Mesenchymal stem cell (in vitro differentiated cells and primary cell): ENCODE measurements at regions not wholly inside any gene's neighbourhood (a gene's known extent, or its start where the extent isn't known, plus 50 kb on each side); places are given as distances from the start of the nearest gene placed in this dataset.

Experiments used
- DNase-seq: peaks from one replicate; pipeline ENCODE4 v3.0.0-alpha.2; 2013
- H2AFZ ChIP-seq: one replicate; pipeline ENCODE4 v1.6.1; 2013; ENCODE audit warnings: low read depth, mild to moderate bottlenecking, control low read depth, inconsistent platforms, low read length, moderate library complexity
- H2AK5ac ChIP-seq: 2 replicates; pipeline ENCODE4 v1.6.1; 2013; ENCODE audit warnings: low read length, moderate library complexity, mild to moderate bottlenecking, inconsistent platforms; ENCODE audit not compliant: severe bottlenecking
- H2BK120ac ChIP-seq: one replicate; pipeline ENCODE4 v1.6.1; 2013; ENCODE audit warnings: low read depth, mild to moderate bottlenecking, inconsistent platforms, low read length, moderate library complexity
- H2BK12ac ChIP-seq, 2 experiments: one replicate each; pipeline ENCODE4 v1.6.1; 2013; ENCODE audit warnings: inconsistent platforms in 2 of 2, low read length in 2 of 2, mild to moderate bottlenecking in 2 of 2, moderate library complexity in 2 of 2, control low read depth in 1 of 2
- H2BK15ac ChIP-seq: one replicate; pipeline ENCODE4 v1.6.1; 2013; ENCODE audit warnings: mild to moderate bottlenecking, low read depth, inconsistent platforms; ENCODE audit not compliant: poor library complexity, severe bottlenecking
- H2BK5ac ChIP-seq: 2 replicates; pipeline ENCODE4 v1.6.1; 2013; ENCODE audit warnings: low read depth, mild to moderate bottlenecking, low read length, control low read depth, inconsistent platforms; ENCODE audit not compliant: poor library complexity, severe bottlenecking
- H3K14ac ChIP-seq, 2 experiments: one replicate each; pipeline ENCODE4 v1.6.1; 2013; ENCODE audit warnings: inconsistent platforms in 2 of 2, low read length in 2 of 2, control low read depth in 1 of 2, mild to moderate bottlenecking in 1 of 2, moderate library complexity in 1 of 2
- H3K18ac ChIP-seq, 2 experiments: one replicate each; pipeline ENCODE4 v1.6.1; 2013; ENCODE audit warnings: inconsistent platforms in 2 of 2, low read length in 2 of 2, control low read depth in 1 of 2, low read depth in 1 of 2, mild to moderate bottlenecking in 1 of 2
- H3K23ac ChIP-seq, 2 experiments: one replicate each; pipeline ENCODE4 v1.6.1; 2013; ENCODE audit warnings: inconsistent platforms in 2 of 2, low read length in 2 of 2, mild to moderate bottlenecking in 2 of 2, moderate library complexity in 2 of 2, control low read depth in 1 of 2
- H3K27ac ChIP-seq: 2 replicates; pipeline ENCODE4 v1.5.1; 2013; ENCODE audit warnings: mild to moderate bottlenecking, moderate library complexity, low read length, control low read depth, inconsistent platforms; ENCODE audit not compliant: poor library complexity, severe bottlenecking
- H3K27me3 ChIP-seq, 2 experiments: 2 replicates each; pipeline versions ENCODE4 v1.6.1 to v1.7.0; 2013; ENCODE audit warnings: low read length in 2 of 2, mild to moderate bottlenecking in 2 of 2, moderate library complexity in 2 of 2, control low read depth in 1 of 2, inconsistent platforms in 1 of 2; ENCODE audit not compliant: control insufficient read depth in 1 of 2, insufficient read depth in 1 of 2
- H3K36me3 ChIP-seq, 2 experiments: 2 replicates each; pipeline versions ENCODE4 v1.6.1 to v1.7.0; 2013; ENCODE audit warnings: low read length in 2 of 2, control low read depth in 1 of 2, inconsistent platforms in 1 of 2, low read depth in 1 of 2, mild to moderate bottlenecking in 1 of 2; ENCODE audit not compliant: insufficient read depth in 2 of 2, control insufficient read depth in 1 of 2
- H3K4ac ChIP-seq, 2 experiments: one replicate each; pipeline ENCODE4 v1.6.1; 2013; ENCODE audit warnings: inconsistent platforms in 2 of 2, low read length in 2 of 2, mild to moderate bottlenecking in 2 of 2, moderate library complexity in 2 of 2, control low read depth in 1 of 2, low read depth in 1 of 2
- H3K4me1 ChIP-seq: 2 replicates; pipeline ENCODE4 v1.6.1; 2013; ENCODE audit warnings: low read depth, low read length, control low read depth; ENCODE audit not compliant: control insufficient read depth, insufficient read depth
- H3K4me2 ChIP-seq: 2 replicates; pipeline ENCODE4 v1.6.1; 2013; ENCODE audit warnings: low read length, mild to moderate bottlenecking, inconsistent platforms; ENCODE audit not compliant: poor library complexity, severe bottlenecking
- H3K4me3 ChIP-seq, 2 experiments: 2 replicates each; pipeline versions ENCODE4 v1.5.1 to v1.7.0; 2013; ENCODE audit warnings: low read length in 2 of 2, mild to moderate bottlenecking in 2 of 2, control low read depth in 1 of 2, low read depth in 1 of 2; ENCODE audit not compliant: insufficient read depth in 1 of 2
- H3K79me1 ChIP-seq: replicated peaks from 2 replicates; pipeline ENCODE4 v1.6.1; 2013; ENCODE audit warnings: mild to moderate bottlenecking, control low read depth, low read length, inconsistent platforms; ENCODE audit not compliant: poor library complexity, severe bottlenecking
- H3K9ac ChIP-seq: 2 replicates; pipeline ENCODE4 v1.7.0; 2013; ENCODE audit warnings: mild to moderate bottlenecking, low read length, moderate library complexity
- H3K9me3 ChIP-seq: 2 replicates; pipeline ENCODE4 v1.7.0; 2013; ENCODE audit warnings: mild to moderate bottlenecking, low read length; ENCODE audit not compliant: control insufficient read depth
- H4K8ac ChIP-seq: one replicate; pipeline ENCODE4 v1.6.1; 2013; ENCODE audit warnings: inconsistent platforms, mild to moderate bottlenecking, low read length, moderate library complexity
- H4K91ac ChIP-seq: one replicate; pipeline ENCODE4 v1.6.1; 2013; ENCODE audit warnings: mild to moderate bottlenecking, low read length, inconsistent platforms
- WGBS: methylation state at CpG from one replicate; pipeline ENCODE4 v1.1.7; 2013; ENCODE audit warnings: mixed read lengths; 5-methylcytosine and 5-hydroxymethylcytosine counted together

DNA sequence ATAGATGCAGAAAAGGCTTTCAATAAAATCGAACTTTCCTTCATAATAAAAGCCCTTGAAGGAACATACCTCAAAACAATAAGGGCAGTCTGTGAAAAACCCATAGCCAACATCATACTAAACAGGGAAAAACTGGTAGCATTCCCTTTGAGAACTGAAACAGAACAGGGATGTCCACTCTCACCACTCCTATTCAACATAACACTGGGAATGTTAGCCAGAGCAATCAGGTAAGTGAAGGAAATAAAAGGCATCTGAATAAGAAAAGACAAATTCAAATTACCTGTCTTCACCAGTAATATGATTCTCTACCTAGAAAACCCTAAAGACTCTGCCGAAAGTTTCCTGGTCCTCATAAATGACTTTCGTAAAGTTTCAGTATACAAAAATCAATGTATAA is 861.0 kb upstream of the VRK2 start:
- H3K18ac ChIP-seq: no peak overlapping the region
- no peak for DNase-seq
- no peaks in the 10 kb centered on the region for H3K36me3 ChIP-seq
- H3K4me2 ChIP-seq: no peak overlapping the region
- no peak overlapping the region for H2BK120ac ChIP-seq
- H3K9me3 ChIP-seq: no peaks in the 10 kb centered on the region
- H3K79me1 ChIP-seq: no peaks in the 10 kb centered on the region
- no peak overlapping the region for H2BK15ac ChIP-seq
- no peak overlapping the region for H2AK5ac ChIP-seq
- no peak overlapping the region for H3K23ac ChIP-seq
- no peak overlapping the region for H4K91ac ChIP-seq
- no peak overlapping the region for H4K8ac ChIP-seq
- no peak overlapping the region for H3K9ac ChIP-seq
- WGBS: 86% methylated on average over 2 of the region's 3 CpGs
- H3K27ac ChIP-seq: no peak overlapping the region
- no peaks in the 10 kb centered on the region for H3K27me3 ChIP-seq
- no peak overlapping the region for H3K4ac ChIP-seq
- H2BK5ac ChIP-seq: no peak overlapping the region
- H3K4me1 ChIP-seq: no peaks in the 10 kb centered on the region
- H3K14ac ChIP-seq: no peak overlapping the region
- H2AFZ ChIP-seq: no peak overlapping the region
- no peak overlapping the region for H3K4me3 ChIP-seq
- H2BK12ac ChIP-seq: no peak overlapping the region

GRCh38 chr2:57190007-57190406 is 856.6 kb upstream of the VRK2 start:
- H3K36me3 ChIP-seq: no peaks in the 10 kb centered on the region
- H3K14ac ChIP-seq: no peak overlapping the region
- H3K9me3 ChIP-seq: no peaks in the 10 kb centered on the region
- no peak overlapping the region for H3K4me3 ChIP-seq
- no peaks in the 10 kb centered on the region for H3K4me1 ChIP-seq
- H2AFZ ChIP-seq: no peak overlapping the region
- H2AK5ac ChIP-seq: no peak overlapping the region
- H4K8ac ChIP-seq: no peak overlapping the region
- no peak for DNase-seq
- H3K27ac ChIP-seq: no peak overlapping the region
- no peak overlapping the region for H2BK15ac ChIP-seq
- H2BK120ac ChIP-seq: no peak overlapping the region
- no peak overlapping the region for H3K9ac ChIP-seq
- H2BK5ac ChIP-seq: no peak overlapping the region
- no peaks in the 10 kb centered on the region for H3K27me3 ChIP-seq
- H2BK12ac ChIP-seq: no peak overlapping the region
- no peak overlapping the region for H3K18ac ChIP-seq
- H3K23ac ChIP-seq: no peak overlapping the region
- no peak overlapping the region for H4K91ac ChIP-seq
- 97% methylated on average over 1 of the region's 2 CpGs for WGBS
- H3K4me2 ChIP-seq: no peak overlapping the region
- no peak overlapping the region for H3K4ac ChIP-seq
- no peaks in the 10 kb centered on the region for H3K79me1 ChIP-seq

GRCh38 chr2:57199663-57200062 is 846.9 kb upstream of the VRK2 start:
- no peak overlapping the region for H2AFZ ChIP-seq
- H3K79me1 ChIP-seq: no peaks in the 10 kb centered on the region
- no peak overlapping the region for H3K14ac ChIP-seq
- H2BK12ac ChIP-seq: no peak overlapping the region
- no peak overlapping the region for H4K91ac ChIP-seq
- no peak overlapping the region for H3K4me2 ChIP-seq
- no peaks in the 10 kb centered on the region for H3K36me3 ChIP-seq
- 86% methylated on average over 3 of the region's 3 CpGs for WGBS
- DNase-seq: no peak
- no peaks in the 10 kb centered on the region for H3K27me3 ChIP-seq
- no peak overlapping the region for H3K9ac ChIP-seq
- H3K23ac ChIP-seq: no peak overlapping the region
- peaks cover 4% of the 10 kb centered on the region for H3K9me3 ChIP-seq
- no peak overlapping the region for H2BK120ac ChIP-seq
- H3K4me3 ChIP-seq: no peak overlapping the region
- H2BK5ac ChIP-seq: no peak overlapping the region
- H2BK15ac ChIP-seq: no peak overlapping the region
- H3K4ac ChIP-seq: no peak overlapping the region
- no peak overlapping the region for H3K27ac ChIP-seq
- H4K8ac ChIP-seq: no peak overlapping the region
- no peak overlapping the region for H3K18ac ChIP-seq
- no peaks in the 10 kb centered on the region for H3K4me1 ChIP-seq
- H2AK5ac ChIP-seq: no peak overlapping the region

GRCh38 chr2:57204364-57204763 is 842.2 kb upstream of the VRK2 start:
- no peak overlapping the region for H2AK5ac ChIP-seq
- peaks cover 15% of the 10 kb centered on the region for H3K9me3 ChIP-seq
- no peaks in the 10 kb centered on the region for H3K79me1 ChIP-seq
- no peaks in the 10 kb centered on the region for H3K4me1 ChIP-seq
- no peak overlapping the region for H3K4me3 ChIP-seq
- H3K18ac ChIP-seq: no peak overlapping the region
- H2BK120ac ChIP-seq: no peak overlapping the region
- no peak overlapping the region for H2AFZ ChIP-seq
- no peaks in the 10 kb centered on the region for H3K36me3 ChIP-seq
- H2BK5ac ChIP-seq: no peak overlapping the region
- H3K27ac ChIP-seq: no peak overlapping the region
- no peak overlapping the region for H3K23ac ChIP-seq
- DNase-seq: no peak
- no peak overlapping the region for H3K14ac ChIP-seq
- H4K91ac ChIP-seq: no peak overlapping the region
- H4K8ac ChIP-seq: no peak overlapping the region
- no peak overlapping the region for H3K4ac ChIP-seq
- no peak overlapping the region for H2BK15ac ChIP-seq
- 50% methylated on average over 3 of the region's 3 CpGs for WGBS
- no peak overlapping the region for H2BK12ac ChIP-seq
- H3K27me3 ChIP-seq: no peaks in the 10 kb centered on the region
- no peak overlapping the region for H3K9ac ChIP-seq
- H3K4me2 ChIP-seq: no peak overlapping the region
